Activated CD4-positive, alpha-beta T cell treated with anti-CD3 and anti-CD28 coated beads, Interleukin-2, amount 10 ng/mL, durations not matched to agents 7 days and 5 days (primary cell): ENCODE measurements at regions not wholly inside any gene's neighbourhood (a gene's known extent, or its start where the extent isn't known, plus 50 kb on each side); places are given as distances from the start of the nearest gene placed in this dataset.
"Not testable (repeated sequence)": the region's sequence is repeated elsewhere in the genome, so short reads cannot be mapped to it uniquely, and the experiment has no call there.

ENCODE experiments used
- CTCF ChIA-PET: fragments of 350-600 bp; sonication (Branson Sonifier 250); formaldehyde crosslinking; loops from one replicate; lab custom pipeline; 2021; ENCODE audit warnings: antibody characterized with exemption; lab: Charles Lee
- POLR2A ChIA-PET: fragments of 350-600 bp; sonication (Branson Sonifier 250); formaldehyde crosslinking; loops from one replicate; lab custom pipeline; 2021; ENCODE audit warnings: antibody characterized with exemption; lab: Charles Lee
- DNase-seq: peaks from one replicate; pipeline ENCODE4 v3.0.0-alpha.2; 2020
- H3K27ac Mint-ChIP-seq: one replicate; pipeline ENCODE4 v1.8.0; 2021; ENCODE audit warnings: mild to moderate bottlenecking, moderate library complexity, mixed read lengths
- H3K27me3 Mint-ChIP-seq: one replicate; pipeline ENCODE4 v1.8.0; 2021; ENCODE audit warnings: mixed read lengths
- H3K36me3 Mint-ChIP-seq: one replicate; pipeline ENCODE4 v1.8.0; 2021; ENCODE audit warnings: low read depth, mixed read lengths
- H3K4me1 Mint-ChIP-seq: one replicate; pipeline ENCODE4 v1.8.0; 2021; ENCODE audit warnings: mixed read lengths
- H3K4me3 Mint-ChIP-seq: one replicate; pipeline ENCODE4 v1.8.0; 2021; ENCODE audit warnings: mild to moderate bottlenecking, moderate library complexity, mixed read lengths
- H3K9me3 Mint-ChIP-seq: one replicate; pipeline ENCODE4 v1.8.0; 2021; ENCODE audit warnings: mixed read lengths

DNA sequence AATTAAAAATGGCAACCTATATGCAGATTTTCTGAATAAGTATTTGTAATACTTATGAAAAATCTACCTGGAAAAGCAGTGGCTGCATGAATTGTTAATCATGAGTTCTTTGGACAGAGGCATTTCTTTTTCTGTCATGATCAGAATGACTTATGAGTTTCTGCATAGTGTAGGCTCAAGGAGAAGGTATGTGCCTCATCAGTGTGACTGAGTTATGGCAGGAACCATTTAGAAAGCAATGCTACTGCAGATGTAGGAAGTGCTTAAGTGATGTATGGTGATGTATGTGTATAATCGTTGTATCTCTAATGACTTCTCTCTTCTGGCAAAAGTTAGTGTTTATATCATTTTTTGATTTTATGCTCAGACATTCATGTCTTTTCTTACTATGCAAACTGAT, 816.4 kb upstream of the FBXO33 start:
- Mint-ChIP-seq H3K4me1 (no peaks in the 10 kb centered on the region), H3K27me3 (no peaks in the 10 kb centered on the region), H3K27ac (no peak overlapping the region)

DNA sequence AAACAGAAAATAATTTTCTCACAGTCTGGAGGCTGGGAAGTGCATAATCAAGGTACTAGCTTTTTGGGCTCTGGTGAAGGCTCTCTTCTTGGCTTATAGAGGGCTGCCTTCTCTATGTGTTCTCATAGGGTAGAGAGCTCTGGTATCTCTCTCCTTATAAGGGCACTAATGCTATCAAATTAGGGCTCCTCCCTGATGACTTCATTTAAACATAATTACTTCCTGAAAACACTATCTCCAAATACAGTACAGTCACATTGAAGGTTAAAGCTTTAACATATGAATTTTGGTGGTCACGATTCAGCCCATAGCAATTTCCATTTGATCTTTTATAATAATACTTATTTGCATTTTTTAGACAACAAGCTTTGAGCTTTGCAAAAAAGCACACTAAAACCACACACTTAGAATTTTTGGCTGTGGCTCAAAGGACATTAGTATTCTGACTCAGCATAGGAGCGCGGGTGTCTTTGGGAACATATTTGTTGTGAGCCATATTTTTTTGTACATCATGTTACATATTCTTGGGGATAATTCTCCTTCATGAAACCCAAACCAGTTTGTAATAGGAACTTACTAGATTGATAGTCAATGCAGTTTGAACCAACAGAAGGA, 808.1 kb upstream of the FBXO33 start:
- no peak for DNase-seq
- H3K4me1 Mint-ChIP-seq = no peaks in the 10 kb centered on the region
- no peaks in the 10 kb centered on the region for H3K36me3 Mint-ChIP-seq
- peaks cover 9% of the 10 kb centered on the region for H3K9me3 Mint-ChIP-seq
- POLR2A ChIA-PET = no interaction called here
- CTCF ChIA-PET = no interaction called here
- no peak overlapping the region for H3K27ac Mint-ChIP-seq
- no peaks in the 10 kb centered on the region for H3K27me3 Mint-ChIP-seq
- no peak overlapping the region for H3K4me3 Mint-ChIP-seq

More for the DNA sequence above, 816.4 kb upstream of the FBXO33 start:
- Mint-ChIP-seq H3K36me3 (no peaks in the 10 kb centered on the region), H3K9me3 (no peaks in the 10 kb centered on the region), H3K4me3 (no peak overlapping the region)
- DNase-seq = no peak
- POLR2A ChIA-PET = no interaction called here
- CTCF ChIA-PET = no interaction called here

DNA sequence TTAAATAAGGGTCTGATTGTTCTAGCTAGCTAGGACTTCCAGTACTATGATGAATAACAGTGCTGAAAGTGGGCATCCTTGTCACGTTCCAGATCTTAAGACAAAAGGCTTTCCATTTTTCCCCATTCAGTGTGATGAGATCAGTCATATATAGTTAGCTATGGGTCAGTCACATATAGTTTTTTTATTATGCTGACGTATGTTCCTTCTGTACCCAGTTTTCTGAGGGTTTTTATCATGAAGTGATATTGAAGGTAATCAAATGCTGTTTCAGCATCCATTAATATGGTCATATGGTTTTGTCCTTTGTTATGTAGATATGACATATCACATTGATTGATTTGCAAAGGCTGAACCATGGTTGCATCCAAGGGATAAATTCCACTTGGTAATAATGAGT, 800.1 kb upstream of the FBXO33 start:
- no peak overlapping the region for H3K27ac Mint-ChIP-seq
- CTCF ChIA-PET = no interaction called here
- DNase-seq = no peak
- H3K4me1 Mint-ChIP-seq = no peaks in the 10 kb centered on the region
- POLR2A ChIA-PET = no interaction called here
- peaks cover 20% of the 10 kb centered on the region for H3K9me3 Mint-ChIP-seq
- no peak overlapping the region for H3K4me3 Mint-ChIP-seq
- H3K36me3 Mint-ChIP-seq = no peaks in the 10 kb centered on the region
- H3K27me3 Mint-ChIP-seq = no peaks in the 10 kb centered on the region

DNA sequence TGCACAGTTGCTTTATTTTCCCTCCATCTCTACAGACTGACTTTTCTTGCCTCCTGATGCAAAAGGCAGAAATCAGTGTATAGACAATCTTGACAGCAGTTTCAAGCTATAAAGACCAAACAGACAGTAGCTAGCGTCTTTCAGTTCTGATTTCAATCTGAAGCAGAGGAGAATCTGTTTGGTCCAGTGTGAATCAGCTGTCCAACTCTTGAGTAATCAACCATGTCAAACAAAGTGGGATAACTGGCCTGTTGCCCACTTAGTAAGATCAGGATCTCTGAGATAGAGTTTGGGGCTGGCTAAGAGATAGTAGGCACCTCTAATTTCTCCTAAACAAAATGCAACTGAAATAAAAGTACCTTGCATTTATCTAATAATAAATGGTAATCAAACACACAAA, 797.4 kb upstream of the FBXO33 start:
- no peak for DNase-seq
- ChIA-PET POLR2A (no interaction called here), CTCF (no interaction called here)
- no peaks in the 10 kb centered on the region for H3K4me1 Mint-ChIP-seq
- H3K9me3 Mint-ChIP-seq = peaks cover 9% of the 10 kb centered on the region
- no peak overlapping the region for H3K4me3 Mint-ChIP-seq
- no peaks in the 10 kb centered on the region for H3K27me3 Mint-ChIP-seq
- no peak overlapping the region for H3K27ac Mint-ChIP-seq
- no peaks in the 10 kb centered on the region for H3K36me3 Mint-ChIP-seq

DNA sequence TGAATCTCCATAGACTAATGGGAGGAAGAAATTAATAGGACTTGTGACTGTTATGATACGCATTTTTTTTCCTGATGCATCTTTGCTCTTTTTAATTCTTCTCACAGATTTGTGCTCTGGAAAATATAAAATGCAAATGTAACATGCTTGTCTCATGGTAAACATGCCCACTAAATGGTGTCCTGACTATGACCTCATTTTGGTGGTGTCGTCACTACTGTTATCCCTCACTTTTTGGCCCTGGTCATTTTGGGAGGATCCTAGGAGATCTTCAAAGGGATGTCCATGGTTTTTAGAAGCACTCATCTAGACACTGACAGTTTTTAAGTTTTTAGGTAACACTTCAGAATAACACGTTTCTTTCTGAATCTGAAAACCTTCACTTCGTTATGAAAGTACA, 790.8 kb upstream of the FBXO33 start:
- peaks cover 10% of the 10 kb centered on the region for H3K9me3 Mint-ChIP-seq
- H3K4me1 Mint-ChIP-seq = peaks cover 2% of the 10 kb centered on the region
- no peak overlapping the region for H3K4me3 Mint-ChIP-seq
- no peak overlapping the region for H3K27ac Mint-ChIP-seq
- DNase-seq = no peak
- ChIA-PET CTCF (no interaction called here), POLR2A (no interaction called here)
- H3K27me3 Mint-ChIP-seq = no peaks in the 10 kb centered on the region
- no peaks in the 10 kb centered on the region for H3K36me3 Mint-ChIP-seq

DNA sequence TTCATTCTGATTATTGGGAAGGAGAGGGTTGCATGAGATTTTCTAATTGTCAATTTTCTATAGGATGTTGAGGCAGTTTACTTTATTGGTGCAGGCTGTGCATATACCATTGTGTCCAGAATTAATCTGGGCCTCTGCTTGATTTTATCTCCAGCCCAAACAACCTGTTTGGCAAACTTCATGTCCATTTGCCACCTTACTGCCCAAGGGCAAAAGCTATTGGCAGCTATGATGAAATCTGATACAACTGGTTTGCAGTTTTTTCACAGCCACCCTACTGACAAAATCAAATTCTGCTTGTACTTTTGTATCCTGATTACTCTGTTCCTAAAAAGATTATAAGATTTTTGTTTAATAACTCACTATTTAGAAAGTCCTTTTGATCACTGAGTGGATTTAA, 789.2 kb upstream of the FBXO33 start:
- peaks cover 2% of the 10 kb centered on the region for H3K4me1 Mint-ChIP-seq
- no peak overlapping the region for H3K4me3 Mint-ChIP-seq
- no peaks in the 10 kb centered on the region for H3K27me3 Mint-ChIP-seq
- no peaks in the 10 kb centered on the region for H3K36me3 Mint-ChIP-seq
- peaks cover 7% of the 10 kb centered on the region for H3K9me3 Mint-ChIP-seq
- CTCF ChIA-PET = no interaction called here
- POLR2A ChIA-PET = no interaction called here
- no peak for DNase-seq
- no peak overlapping the region for H3K27ac Mint-ChIP-seq

DNA sequence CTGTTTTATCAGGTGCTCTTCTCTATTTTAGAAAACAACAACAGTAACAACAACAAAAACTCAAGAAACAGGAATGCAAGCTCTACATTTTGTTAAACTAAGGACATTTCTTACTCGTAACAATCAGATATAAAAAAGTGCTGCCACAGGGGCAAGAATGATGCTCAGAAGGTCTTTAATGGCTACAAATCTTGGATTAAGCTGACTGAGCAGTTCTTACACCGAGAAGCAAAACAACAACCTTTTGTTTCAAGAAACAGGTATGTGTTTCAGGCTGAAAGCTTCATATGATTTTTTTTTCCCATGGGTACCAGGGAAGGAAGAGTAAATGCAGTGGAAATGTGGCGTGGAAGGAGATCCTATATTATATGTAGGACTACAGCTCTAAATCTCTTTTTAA, 786.8 kb upstream of the FBXO33 start:
- POLR2A ChIA-PET = no interaction called here
- H3K4me1 Mint-ChIP-seq = peaks cover 2% of the 10 kb centered on the region

DNA sequence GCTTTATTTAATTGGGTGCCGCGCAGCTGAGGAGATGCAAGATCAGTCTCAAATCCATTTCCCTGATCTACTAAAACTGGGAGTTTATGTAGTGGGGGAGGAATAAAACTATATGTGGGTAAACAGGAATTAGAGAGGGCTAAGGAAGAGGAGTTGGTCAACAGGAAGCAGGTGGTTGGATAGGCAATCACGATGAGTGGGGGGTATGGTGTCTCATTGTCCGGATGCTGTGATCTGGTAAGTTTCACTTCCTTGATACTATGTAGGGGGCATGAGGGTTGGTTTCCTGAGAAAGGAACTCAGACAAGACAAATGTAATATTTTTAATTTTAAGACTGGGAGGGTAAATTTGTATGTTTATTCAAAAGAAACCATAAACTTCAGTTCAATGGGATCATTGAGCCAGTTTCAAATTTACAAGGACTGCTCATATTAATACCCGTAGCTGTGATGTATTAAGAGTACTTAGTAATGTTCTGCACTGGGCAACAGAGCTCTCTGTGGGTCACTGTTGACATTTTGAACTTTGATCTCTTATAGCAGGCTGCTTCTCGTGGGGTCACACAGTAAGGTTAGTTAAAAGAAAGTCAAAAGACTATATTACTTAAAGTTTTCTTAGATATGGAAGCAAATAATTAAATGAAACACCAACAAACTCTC, 786.2 kb upstream of the FBXO33 start:
- H3K4me1 Mint-ChIP-seq = peaks cover 2% of the 10 kb centered on the region
- H3K36me3 Mint-ChIP-seq = no peaks in the 10 kb centered on the region
- POLR2A ChIA-PET = no interaction called here
- peaks cover 6% of the 10 kb centered on the region for H3K9me3 Mint-ChIP-seq
- no peak overlapping the region for H3K4me3 Mint-ChIP-seq
- no peak overlapping the region for H3K27ac Mint-ChIP-seq
- DNase-seq = no peak
- CTCF ChIA-PET = no interaction called here
- H3K27me3 Mint-ChIP-seq = no peaks in the 10 kb centered on the region

More for the DNA sequence above, 786.8 kb upstream of the FBXO33 start:
- no peak for DNase-seq
- H3K36me3 Mint-ChIP-seq = no peaks in the 10 kb centered on the region
- H3K4me3 Mint-ChIP-seq = no peak overlapping the region
- H3K27ac Mint-ChIP-seq = no peak overlapping the region
- H3K9me3 Mint-ChIP-seq = peaks cover 6% of the 10 kb centered on the region
- no peaks in the 10 kb centered on the region for H3K27me3 Mint-ChIP-seq
- CTCF ChIA-PET = no interaction called here

DNA sequence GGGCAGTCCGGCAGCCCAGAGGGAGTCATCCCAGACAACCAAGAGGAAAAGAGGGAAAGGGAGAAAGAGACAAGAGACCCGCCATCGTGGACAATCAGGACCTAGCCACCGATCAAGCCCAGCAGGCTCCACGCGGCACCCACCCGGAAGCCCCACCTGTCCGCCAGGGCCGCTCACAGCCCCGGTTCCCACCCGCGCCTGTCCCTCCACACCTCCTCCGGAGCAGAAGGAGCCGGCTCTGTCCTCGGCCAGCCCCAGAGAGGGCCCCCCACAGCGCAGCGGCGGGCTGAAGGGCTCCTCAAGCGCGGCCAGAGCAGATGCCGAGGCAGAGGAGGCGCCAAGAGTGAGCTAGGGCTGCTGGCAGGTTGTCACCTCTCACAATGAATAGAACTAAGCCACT, 784.7 kb upstream of the FBXO33 start:
- no peak overlapping the region for H3K27ac Mint-ChIP-seq
- no peak for DNase-seq
- ChIA-PET CTCF (no interaction called here), POLR2A (no interaction called here)
- H3K4me1 Mint-ChIP-seq = peaks cover 2% of the 10 kb centered on the region
- peaks cover 6% of the 10 kb centered on the region for H3K9me3 Mint-ChIP-seq
- no peak overlapping the region for H3K4me3 Mint-ChIP-seq
- H3K36me3 Mint-ChIP-seq = no peaks in the 10 kb centered on the region
- H3K27me3 Mint-ChIP-seq = no peaks in the 10 kb centered on the region

DNA sequence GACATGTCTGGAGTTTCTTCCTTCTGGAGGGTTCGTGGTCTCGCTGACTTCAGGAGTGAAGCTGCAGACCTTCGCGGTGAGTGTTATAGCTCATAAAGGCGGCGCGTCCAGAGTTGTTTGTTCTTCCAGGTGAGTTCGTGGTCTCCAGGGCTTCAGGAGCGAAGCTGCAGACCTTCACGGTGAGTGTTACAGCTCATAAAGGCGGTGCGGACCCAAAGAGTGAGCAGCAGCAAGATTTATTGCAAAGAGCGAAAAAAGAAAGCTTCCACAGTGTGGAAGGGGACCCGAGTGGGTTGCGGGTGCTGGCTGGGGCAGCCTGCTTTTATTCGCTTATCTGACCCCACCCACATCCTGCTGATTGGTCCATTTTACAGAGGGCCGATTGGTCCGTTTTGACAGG, 784.2 kb upstream of the FBXO33 start:
- DNase-seq, H3K4me3 Mint-ChIP-seq, H3K4me1 Mint-ChIP-seq, CTCF ChIA-PET, H3K27me3 Mint-ChIP-seq, H3K9me3 Mint-ChIP-seq, H3K27ac Mint-ChIP-seq, POLR2A ChIA-PET, H3K36me3 Mint-ChIP-seq: not testable (repeated sequence)

DNA sequence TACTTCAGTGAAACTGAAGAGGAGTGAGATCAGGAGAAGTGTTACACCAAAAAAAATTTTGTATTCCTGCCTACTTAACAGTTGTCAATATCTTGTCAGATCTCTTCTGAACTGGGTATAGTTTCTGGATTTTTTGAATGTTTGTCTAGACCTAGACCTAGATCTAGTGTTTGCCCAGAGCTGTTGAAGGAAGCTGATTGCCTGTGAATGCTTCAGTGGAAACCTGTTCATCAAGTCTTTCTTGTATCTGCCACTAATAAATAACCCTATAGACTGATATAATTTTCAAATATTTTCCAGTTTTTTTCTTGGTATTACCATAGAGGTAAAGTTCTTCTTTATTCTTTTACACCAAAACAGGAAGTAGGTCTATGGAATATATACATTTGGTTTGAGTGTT, 781.5 kb upstream of the FBXO33 start:
- POLR2A ChIA-PET = no interaction called here
- CTCF ChIA-PET = no interaction called here
- Mint-ChIP-seq H3K27ac (no peak overlapping the region), H3K4me3 (no peak overlapping the region), H3K36me3 (no peaks in the 10 kb centered on the region), H3K27me3 (no peaks in the 10 kb centered on the region), H3K9me3 (peaks cover 5% of the 10 kb centered on the region), H3K4me1 (peaks cover 2% of the 10 kb centered on the region)
- no peak for DNase-seq

DNA sequence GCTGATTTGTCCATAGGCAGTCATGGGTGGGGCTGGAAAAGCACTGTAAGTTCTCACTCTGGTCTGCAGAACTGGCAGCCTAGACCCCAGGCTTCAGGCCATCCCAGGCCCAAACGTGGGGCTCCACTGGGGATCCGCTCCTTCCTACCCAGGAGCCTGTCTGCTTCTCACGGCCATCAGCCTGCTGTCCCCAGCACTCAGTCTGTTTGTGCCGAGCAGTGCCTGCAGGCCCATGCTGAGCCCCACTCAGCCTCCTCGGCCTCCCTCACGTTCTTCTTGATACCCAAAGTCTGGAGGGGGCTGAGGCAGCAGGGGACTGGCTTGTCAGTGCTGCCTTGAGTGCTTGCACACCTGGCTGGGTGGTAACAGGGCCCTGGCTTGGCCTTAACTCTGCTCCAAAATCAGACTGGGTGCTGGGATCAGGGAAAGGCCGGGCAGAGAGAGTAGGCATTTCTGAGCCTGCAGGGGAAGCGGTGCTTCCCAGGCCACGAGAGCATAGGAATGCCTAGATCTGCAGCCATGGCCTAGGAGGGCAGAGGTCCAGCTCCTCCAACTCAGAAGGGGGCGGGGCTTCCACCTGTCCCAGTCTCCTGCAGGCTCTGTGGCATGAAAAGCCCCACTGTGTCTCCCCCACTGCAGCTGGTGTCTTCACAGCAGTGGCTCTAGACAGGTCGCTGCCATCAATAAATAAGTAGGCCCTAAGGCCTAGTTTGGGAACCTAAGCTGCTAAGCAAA, 772.4 kb upstream of the FBXO33 start:
- no peak overlapping the region for H3K4me3 Mint-ChIP-seq
- no peak for DNase-seq
- H3K9me3 Mint-ChIP-seq = peaks cover 7% of the 10 kb centered on the region
- no peaks in the 10 kb centered on the region for H3K36me3 Mint-ChIP-seq
- H3K27ac Mint-ChIP-seq = no peak overlapping the region
- no peaks in the 10 kb centered on the region for H3K27me3 Mint-ChIP-seq
- POLR2A ChIA-PET = no interaction called here
- CTCF ChIA-PET = no interaction called here
- H3K4me1 Mint-ChIP-seq = no peaks in the 10 kb centered on the region

DNA sequence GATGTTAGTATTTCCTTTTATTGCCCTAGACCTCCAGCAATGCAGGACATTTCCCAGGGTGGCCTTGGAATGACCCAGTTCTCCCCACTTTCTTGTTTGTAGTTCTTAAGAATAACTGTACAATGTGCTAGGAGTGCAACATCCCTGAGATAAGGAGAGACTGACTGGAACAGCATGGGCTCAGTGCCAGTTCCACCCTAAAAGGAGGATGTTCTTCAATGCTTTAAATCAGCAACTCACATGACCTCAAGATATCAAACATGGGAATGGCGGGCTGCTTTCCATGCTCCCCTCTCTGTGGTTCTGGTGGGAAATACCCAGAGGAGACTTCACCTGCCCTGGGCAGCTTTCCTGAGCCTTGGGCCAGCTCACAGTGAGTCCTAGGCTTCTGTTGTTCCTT, 766.9 kb upstream of the FBXO33 start:
- POLR2A ChIA-PET = no interaction called here

More for the DNA sequence above, 766.9 kb upstream of the FBXO33 start:
- peaks cover 2% of the 10 kb centered on the region for H3K9me3 Mint-ChIP-seq
- no peak overlapping the region for H3K27ac Mint-ChIP-seq
- H3K4me1 Mint-ChIP-seq = no peaks in the 10 kb centered on the region
- H3K27me3 Mint-ChIP-seq = no peaks in the 10 kb centered on the region
- DNase-seq = no peak
- no peaks in the 10 kb centered on the region for H3K36me3 Mint-ChIP-seq
- H3K4me3 Mint-ChIP-seq = no peak overlapping the region
- CTCF ChIA-PET = no interaction called here
